SK-N-SH (cell line): ENCODE measurements at regions not wholly inside any gene's neighbourhood (a gene's known extent, or its start where the extent isn't known, plus 50 kb on each side); places are given as distances from the start of the nearest gene placed in this dataset.

Experiments used
- CTCF ChIA-PET: fragments of 300-600, 350-600 bp; formaldehyde crosslinking; extraction: SDS; loops from one replicate; lab custom pipeline; 2021; lab: Yijun Ruan, JAX
- POLR2A ChIA-PET: fragments of 350-600 bp; sonication (Branson Sonifier 250); formaldehyde crosslinking; extraction: SDS; loops from one replicate; lab custom pipeline; 2020; ENCODE audit warnings: antibody characterized with exemption, inconsistent platforms; lab: Yijun Ruan, JAX
- DNase-seq: peaks from one replicate; pipeline ENCODE4 v3.0.0; 2012
- H2AFZ ChIP-seq: fragments of 200-600 bp; sonication (generic); 2 replicates; pipeline ENCODE4 v1.8.1; 2016; ENCODE audit warnings: antibody characterized with exemption, mild to moderate bottlenecking, low read depth
- H3F3A ChIP-seq: fragments of 200-600 bp; sonication (generic); replicated peaks from 2 replicates; pipeline ENCODE3; 2016; ENCODE audit warnings: antibody characterized with exemption, mild to moderate bottlenecking; ENCODE audit not compliant: insufficient read depth
- H3K27ac ChIP-seq, 2 experiments: fragments of 200-500 bp in 1 of 2; fragments of 200-600 bp in 1 of 2; sonication (Bioruptor generic) in 1 of 2; sonication (generic), shearing (Covaris generic) in 1 of 2; 2 replicates each; pipeline versions ENCODE4 v1.5.1 to v1.6.1; 2014 to 2016; ENCODE audit warnings: low read depth in 2 of 2, inconsistent platforms in 1 of 2, low read length in 1 of 2, mild to moderate bottlenecking in 1 of 2, mixed read lengths in 1 of 2
- H3K27me3 ChIP-seq: fragments of 200-600 bp; sonication (generic), shearing (Covaris generic); 2 replicates; pipeline ENCODE4 v1.6.1; 2016; ENCODE audit warnings: mixed run types; ENCODE audit not compliant: insufficient read depth
- H3K36me3 ChIP-seq, 2 experiments: fragments of 200-500 bp in 1 of 2; fragments of 200-600 bp in 1 of 2; sonication (Bioruptor generic) in 1 of 2; sonication (generic) in 1 of 2; replicated peaks in 1 of 2; 2 replicates each; pipeline versions ENCODE3 to v1.5.1; 2014 to 2016; ENCODE audit warnings: low read length in 1 of 2, mild to moderate bottlenecking in 1 of 2; ENCODE audit not compliant: insufficient read depth in 2 of 2, control insufficient read depth in 1 of 2
- H3K4me1 ChIP-seq, 2 experiments: fragments of 200-500 bp in 1 of 2; fragments of 200-600 bp in 1 of 2; sonication (Bioruptor generic) in 1 of 2; sonication (generic), shearing (Covaris generic) in 1 of 2; 2 replicates each; pipeline versions ENCODE4 v1.5.1 to v1.6.1; 2014 to 2016; ENCODE audit warnings: low read depth in 1 of 2, low read length in 1 of 2, mixed run types in 1 of 2; ENCODE audit not compliant: insufficient read depth in 2 of 2, control insufficient read depth in 1 of 2
- H3K4me2 ChIP-seq: fragments of 200-600 bp; sonication (generic), shearing (Covaris generic); 2 replicates; pipeline ENCODE4 v1.6.1; 2017; ENCODE audit warnings: mixed run types
- H3K4me3 ChIP-seq, 2 experiments: fragments of 200-500 bp in 1 of 2; fragments of 200-600 bp in 1 of 2; sonication (Bioruptor generic) in 1 of 2; sonication (generic), shearing (Covaris generic) in 1 of 2; 2 replicates each; pipeline versions ENCODE4 v1.5.1 to v1.8.1; 2014 to 2016; ENCODE audit warnings: low read depth in 2 of 2, inconsistent platforms in 1 of 2, low read length in 1 of 2, mild to moderate bottlenecking in 1 of 2, mixed read lengths in 1 of 2, moderate library complexity in 1 of 2
- H3K79me2 ChIP-seq: fragments of 200-600 bp; sonication (generic); 2 replicates; pipeline ENCODE4 v1.8.1; 2017; ENCODE audit warnings: mild to moderate bottlenecking; ENCODE audit not compliant: insufficient read depth
- H3K9ac ChIP-seq: fragments of 200-600 bp; sonication (generic); 2 replicates; pipeline ENCODE4 v1.6.1; 2017; ENCODE audit warnings: mixed run types
- H3K9me2 ChIP-seq: fragments of 200-600 bp; sonication (generic); 2 replicates; pipeline ENCODE4 v1.6.1; 2017; ENCODE audit warnings: mixed run types
- H3K9me3 ChIP-seq: fragments of 200-600 bp; sonication (generic); 2 replicates; pipeline ENCODE4 v1.6.1; 2017; ENCODE audit warnings: mixed run types, mild to moderate bottlenecking, moderate library complexity
- H4K20me1 ChIP-seq: fragments of 200-600 bp; sonication (generic); 2 replicates; pipeline ENCODE4 v1.6.1; 2017; ENCODE audit warnings: mild to moderate bottlenecking, mixed run types; ENCODE audit not compliant: insufficient read depth
- CHD2 ChIP-seq: fragments of 150-350 bp; IDR thresholded peaks from 2 replicates; pipeline ENCODE4 v1.6.1; 2018; ENCODE audit warnings: low read length; ENCODE audit not compliant: partially characterized antibody
- ELF1 ChIP-seq: IDR thresholded peaks from 2 replicates; pipeline ENCODE4 v1.4.0; 2012
- EZH2phosphoT487 ChIP-seq: fragments of 200-600 bp; sonication (generic); IDR thresholded peaks from 2 replicates; pipeline ENCODE4 v1.6.1; 2017; ENCODE audit warnings: low read depth, mixed run types, mild to moderate bottlenecking, antibody characterized with exemption, moderate library complexity, borderline replicate concordance
- FOSL2 ChIP-seq: IDR thresholded peaks from 2 replicates; pipeline ENCODE4 v1.4.0; 2012; ENCODE audit warnings: low read depth, mild to moderate bottlenecking, moderate library complexity, borderline replicate concordance
- GABPA ChIP-seq: IDR thresholded peaks from 2 replicates; pipeline ENCODE4 v1.4.0; 2012; ENCODE audit warnings: low read depth, mild to moderate bottlenecking
- NFIC ChIP-seq: IDR thresholded peaks from 2 replicates; pipeline ENCODE4 v1.4.0; 2012; ENCODE audit warnings: borderline replicate concordance
- POLR2AphosphoS5 ChIP-seq: IDR thresholded peaks from 2 replicates; pipeline ENCODE4 v1.6.1; 2012; ENCODE audit warnings: low read depth, low read length
- RAD21 ChIP-seq: IDR thresholded peaks from 2 replicates; pipeline ENCODE4 v1.6.1; 2012; ENCODE audit warnings: mild to moderate bottlenecking, low read length
- RCOR1 ChIP-seq: fragments of 150-350 bp; IDR thresholded peaks from 2 replicates; pipeline ENCODE4 v1.6.1; 2017; ENCODE audit warnings: antibody characterized with exemption, low read length
- TAF1 ChIP-seq: IDR thresholded peaks from 2 replicates; pipeline ENCODE4 v1.6.1; 2012; ENCODE audit warnings: low read depth, mild to moderate bottlenecking, low read length, moderate library complexity, borderline replicate concordance
- TEAD4 ChIP-seq: IDR thresholded peaks from 2 replicates; pipeline ENCODE4 v1.4.0; 2012; ENCODE audit warnings: mild to moderate bottlenecking, borderline replicate concordance; ENCODE audit not compliant: insufficient read depth
- WGBS: methylation state at CpG from one replicate; pipeline ENCODE4 v1.1.6; 2017; ENCODE audit warnings: low lambda C conversion rate; 5-methylcytosine and 5-hydroxymethylcytosine counted together
- TF ChIP-seq, protein P1 (sequence below): IDR thresholded peaks from 2 replicates; pipeline ENCODE4 v1.4.0; 2012; ENCODE audit warnings: low read depth, borderline replicate concordance
- TF ChIP-seq, protein P2 (sequence below): fragments of 150-350 bp; IDR thresholded peaks from 2 replicates; pipeline ENCODE4 v1.6.1; 2017; ENCODE audit warnings: antibody characterized with exemption, low read length, low read depth, borderline replicate concordance
- TF ChIP-seq, protein P3 (sequence below): fragments of 150-350 bp; IDR thresholded peaks from 2 replicates; pipeline ENCODE4 v1.6.1; 2016; ENCODE audit warnings: mild to moderate bottlenecking, low read depth, low read length

DNA sequence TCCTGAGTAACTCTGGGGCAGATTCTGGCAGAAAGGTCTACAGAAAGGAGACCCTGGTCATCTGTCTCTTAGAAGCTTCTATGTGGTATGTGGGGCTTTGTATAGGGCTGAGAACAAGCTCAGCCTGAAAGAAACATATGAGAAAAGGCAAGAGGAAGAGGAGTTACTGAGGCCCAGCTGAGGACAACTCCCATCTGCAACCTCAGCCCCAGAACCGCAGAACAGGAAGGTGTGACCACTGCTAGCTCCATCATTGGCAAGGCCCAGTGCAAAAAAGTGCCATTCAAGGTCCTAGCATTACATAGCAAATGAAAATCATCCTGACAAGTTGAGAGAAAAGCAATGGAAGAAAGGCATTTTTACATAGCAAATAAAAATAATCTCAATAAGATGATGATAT, 503.8 kb downstream of the NPHP4 start (continued):
- TF ChIP-seq EZH2phosphoT487 (no peak), TAF1 (no peak), CHD2 (no peak), NFIC (no peak)

DNA sequence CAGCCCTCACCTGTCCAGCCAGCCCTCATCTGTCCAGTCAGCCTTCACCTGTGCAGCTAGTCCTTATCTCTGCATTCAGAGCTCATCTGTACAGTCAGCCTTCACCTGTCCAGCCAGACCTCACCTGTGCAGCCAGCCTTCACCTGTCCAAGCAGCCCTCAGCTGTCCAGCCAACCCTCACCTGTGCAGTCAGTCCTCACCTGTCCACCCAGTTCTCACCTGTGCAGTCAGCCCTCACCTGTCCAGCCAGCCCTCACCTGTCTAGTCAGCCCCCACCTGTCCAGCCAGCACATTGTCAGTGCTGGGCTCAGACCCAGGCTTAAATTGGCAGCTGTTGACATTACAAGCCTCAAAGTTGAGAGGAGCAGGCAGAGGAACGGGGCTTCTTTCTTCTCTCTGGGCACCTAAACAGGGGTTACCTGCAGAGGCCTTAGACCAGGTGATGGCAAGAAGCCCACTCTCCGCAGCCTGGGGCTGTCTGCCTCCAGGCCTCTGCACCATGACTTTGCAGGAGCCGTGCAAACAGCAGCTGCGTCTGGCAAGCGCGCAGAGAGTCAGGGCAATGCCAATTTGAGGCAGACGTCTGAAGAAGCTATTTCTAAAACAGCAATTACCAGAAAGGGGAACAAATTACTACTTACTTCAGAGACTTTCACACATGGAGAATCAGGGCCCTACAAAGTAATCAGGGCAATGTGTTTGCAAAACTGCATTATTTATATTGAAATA, 506.1 kb downstream of the NPHP4 start:
- Histone ChIP-seq H3K9me3 (no peaks in the 10 kb centered on the region), H3K9me2 (no peaks in the 10 kb centered on the region), H3K9ac (no peak overlapping the region), H3K4me2 (no peak overlapping the region), H3K4me3 (no peak overlapping the region), H4K20me1 (no peaks in the 10 kb centered on the region), H3K4me1 (peaks cover 0 to 27% of the 10 kb centered on the region in 2 experiments; a peak in 1 of 4 replicates), H3K27ac (no peak overlapping the region), H3K36me3 (no peaks in the 10 kb centered on the region), H2AFZ (no peak overlapping the region), H3F3A (no peaks in the 10 kb centered on the region), H3K27me3 (no peaks in the 10 kb centered on the region), H3K79me2 (no peaks in the 10 kb centered on the region)
- 49% methylated on average over 7 of the region's 7 CpGs for WGBS
- ChIA-PET CTCF (interaction anchor here (2.7 kb wide), 1 partner anchor 24 kb away, joined by 16 read pairs; no protein-coding TSS in a partner anchor), POLR2A (no interaction called here)
- TF ChIP-seq, protein P1, sequence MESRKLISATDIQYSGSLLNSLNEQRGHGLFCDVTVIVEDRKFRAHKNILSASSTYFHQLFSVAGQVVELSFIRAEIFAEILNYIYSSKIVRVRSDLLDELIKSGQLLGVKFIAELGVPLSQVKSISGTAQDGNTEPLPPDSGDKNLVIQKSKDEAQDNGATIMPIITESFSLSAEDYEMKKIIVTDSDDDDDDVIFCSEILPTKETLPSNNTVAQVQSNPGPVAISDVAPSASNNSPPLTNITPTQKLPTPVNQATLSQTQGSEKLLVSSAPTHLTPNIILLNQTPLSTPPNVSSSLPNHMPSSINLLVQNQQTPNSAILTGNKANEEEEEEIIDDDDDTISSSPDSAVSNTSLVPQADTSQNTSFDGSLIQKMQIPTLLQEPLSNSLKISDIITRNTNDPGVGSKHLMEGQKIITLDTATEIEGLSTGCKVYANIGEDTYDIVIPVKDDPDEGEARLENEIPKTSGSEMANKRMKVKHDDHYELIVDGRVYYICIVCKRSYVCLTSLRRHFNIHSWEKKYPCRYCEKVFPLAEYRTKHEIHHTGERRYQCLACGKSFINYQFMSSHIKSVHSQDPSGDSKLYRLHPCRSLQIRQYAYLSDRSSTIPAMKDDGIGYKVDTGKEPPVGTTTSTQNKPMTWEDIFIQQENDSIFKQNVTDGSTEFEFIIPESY: no peak
- TF ChIP-seq TAF1 (no peak), RAD21 (no peak), POLR2AphosphoS5 (no peak), FOSL2 (no peak)
- TF ChIP-seq, protein P2, sequence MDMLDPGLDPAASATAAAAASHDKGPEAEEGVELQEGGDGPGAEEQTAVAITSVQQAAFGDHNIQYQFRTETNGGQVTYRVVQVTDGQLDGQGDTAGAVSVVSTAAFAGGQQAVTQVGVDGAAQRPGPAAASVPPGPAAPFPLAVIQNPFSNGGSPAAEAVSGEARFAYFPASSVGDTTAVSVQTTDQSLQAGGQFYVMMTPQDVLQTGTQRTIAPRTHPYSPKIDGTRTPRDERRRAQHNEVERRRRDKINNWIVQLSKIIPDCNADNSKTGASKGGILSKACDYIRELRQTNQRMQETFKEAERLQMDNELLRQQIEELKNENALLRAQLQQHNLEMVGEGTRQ: no peak
- DNase-seq: no peak

DNA sequence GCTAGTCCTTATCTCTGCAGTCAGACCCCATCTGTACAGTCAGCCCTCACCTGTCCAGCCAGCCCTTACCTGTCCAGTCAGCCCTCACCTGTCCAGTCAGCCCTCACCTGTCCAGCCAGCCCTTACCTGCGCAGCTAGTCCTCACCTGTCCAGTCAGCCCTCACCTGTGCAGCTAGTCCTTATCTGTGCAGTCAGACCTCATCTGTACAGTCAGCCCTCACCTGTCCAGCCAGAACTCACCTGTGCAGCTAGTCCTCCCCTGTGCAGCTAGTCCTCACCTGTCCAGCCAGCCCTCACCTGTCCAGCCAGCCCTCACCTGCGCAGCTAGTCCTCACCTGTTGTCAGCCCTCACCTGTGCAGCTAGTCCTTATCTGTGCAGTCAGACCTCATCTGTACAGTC, 506.8 kb downstream of the NPHP4 start:
- DNase-seq: no peak
- Histone ChIP-seq H3K9ac (no peak overlapping the region), H3K27me3 (no peaks in the 10 kb centered on the region), H3K27ac (no peak overlapping the region), H3K36me3 (no peaks in the 10 kb centered on the region), H4K20me1 (no peaks in the 10 kb centered on the region), H3K9me2 (no peaks in the 10 kb centered on the region), H3K9me3 (no peaks in the 10 kb centered on the region), H3K4me3 (no peak overlapping the region), H3K4me1 (peaks cover 0 to 20% of the 10 kb centered on the region in 2 experiments; a peak in 1 of 4 replicates), H3K4me2 (no peak overlapping the region), H2AFZ (no peak overlapping the region), H3K79me2 (no peaks in the 10 kb centered on the region), H3F3A (no peaks in the 10 kb centered on the region)
- ChIA-PET POLR2A (no interaction called here), CTCF (interaction anchor here (2.7 kb wide), 1 partner anchor 25 kb away, joined by 16 read pairs; no protein-coding TSS in a partner anchor)
- no peak for TF ChIP-seq RCOR1
- TF ChIP-seq GABPA: no peak
- no peak for TF ChIP-seq ELF1
- TF ChIP-seq TEAD4: no peak
- TF ChIP-seq, protein P3, sequence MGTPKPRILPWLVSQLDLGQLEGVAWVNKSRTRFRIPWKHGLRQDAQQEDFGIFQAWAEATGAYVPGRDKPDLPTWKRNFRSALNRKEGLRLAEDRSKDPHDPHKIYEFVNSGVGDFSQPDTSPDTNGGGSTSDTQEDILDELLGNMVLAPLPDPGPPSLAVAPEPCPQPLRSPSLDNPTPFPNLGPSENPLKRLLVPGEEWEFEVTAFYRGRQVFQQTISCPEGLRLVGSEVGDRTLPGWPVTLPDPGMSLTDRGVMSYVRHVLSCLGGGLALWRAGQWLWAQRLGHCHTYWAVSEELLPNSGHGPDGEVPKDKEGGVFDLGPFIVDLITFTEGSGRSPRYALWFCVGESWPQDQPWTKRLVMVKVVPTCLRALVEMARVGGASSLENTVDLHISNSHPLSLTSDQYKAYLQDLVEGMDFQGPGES: no peak
- WGBS: 15% methylated on average over 2 of the region's 2 CpGs
